Right renal cortex interstitium (tissue), 3 donors: ENCODE measurements at regions not wholly inside any gene's neighbourhood (a gene's known extent, or its start where the extent isn't known, plus 50 kb on each side); places are given as distances from the start of the nearest gene placed in this dataset.

Source experiments
- DNase-seq, 3 donors: peaks; one replicate each; pipeline ENCODE4 v3.0.0-alpha.2; 2013; ENCODE audit warnings: low read depth in 3 of 3, low spot score in 2 of 3

- DNase-seq: no peak
Measured at GRCh38 chr4:26094911-26095310, 180.9 kb downstream of the SMIM20 start.

GRCh38 chr4:26099967-26100366 lies 185.9 kb downstream of the SMIM20 start:
- DNase-seq: no peak

- no peak for DNase-seq
Measured at GRCh38 chr4:26101011-26101410, 187.0 kb downstream of the SMIM20 start.

- DNase-seq: no peak
Measured at GRCh38 chr4:26104056-26104685, 190.2 kb downstream of the SMIM20 start.

- no peak for DNase-seq
Measured at GRCh38 chr4:26105337-26105736, 191.3 kb downstream of the SMIM20 start.

GRCh38 chr4:26105815-26106699 lies 192.0 kb downstream of the SMIM20 start:
- no peak for DNase-seq

GRCh38 chr4:26106776-26107175 lies 192.8 kb downstream of the SMIM20 start:
- no peak for DNase-seq

GRCh38 chr4:26108054-26108453 lies 194.0 kb downstream of the SMIM20 start:
- DNase-seq: no peak

- no peak for DNase-seq
Measured at GRCh38 chr4:26110493-26110892, 196.5 kb downstream of the SMIM20 start.

GRCh38 chr4:26113339-26113940 lies 199.4 kb downstream of the SMIM20 start:
- no peak for DNase-seq

- no peak for DNase-seq
Measured at GRCh38 chr4:26116057-26116456, 202.0 kb downstream of the SMIM20 start.

- no peak for DNase-seq
Measured at GRCh38 chr4:26120098-26120825, 200.6 kb upstream of the RBPJ start.

- no peak for DNase-seq
Measured at GRCh38 chr4:26122690-26123089, 198.1 kb upstream of the RBPJ start.

- DNase-seq: no peak
Measured at GRCh38 chr4:26124753-26125321, 196.0 kb upstream of the RBPJ start.

GRCh38 chr4:26126143-26126718 lies 194.6 kb upstream of the RBPJ start:
- no peak for DNase-seq

GRCh38 chr4:26126994-26127393 lies 193.8 kb upstream of the RBPJ start:
- no peak for DNase-seq

- no peak for DNase-seq
Measured at GRCh38 chr4:26127851-26128337, 192.9 kb upstream of the RBPJ start.

- DNase-seq: no peak
Measured at GRCh38 chr4:26130173-26130572, 190.6 kb upstream of the RBPJ start.

GRCh38 chr4:26130841-26131432 lies 189.9 kb upstream of the RBPJ start:
- DNase-seq: no peak

GRCh38 chr4:26131711-26132110 lies 189.1 kb upstream of the RBPJ start:
- no peak for DNase-seq
